HG02759 (cell line): ENCODE measurements at regions not wholly inside any gene's neighbourhood (a gene's known extent, or its start where the extent isn't known, plus 50 kb on each side); places are given as distances from the start of the nearest gene placed in this dataset.
"Not testable (repeated sequence)": the region's sequence is repeated elsewhere in the genome, so short reads cannot be mapped to it uniquely, and the experiment has no call there.

ENCODE experiments used
- ATAC-seq: cut with Tn5 transposase; IDR thresholded peaks from one replicate; pipeline ENCODE4 v1.9.1; 2021; ENCODE audit warnings: mild to moderate bottlenecking, moderate library complexity; ENCODE audit not compliant: unreplicated experiment

- ATAC-seq: not testable (repeated sequence)
Observed at GRCh38 chr2:111355823-111356511, 235.3 kb downstream of the BCL2L11 start.

GRCh38 chr2:111356512-111357031 is 235.9 kb downstream of the BCL2L11 start:
- not testable (repeated sequence) for ATAC-seq

GRCh38 chr2:111365986-111366640 is 245.4 kb downstream of the BCL2L11 start:
- ATAC-seq: not testable (repeated sequence)

GRCh38 chr2:111366641-111367029 is 245.9 kb downstream of the BCL2L11 start:
- ATAC-seq: not testable (repeated sequence)

GRCh38 chr2:111367080-111367479 is 246.4 kb downstream of the BCL2L11 start:
- ATAC-seq: not testable (repeated sequence)

GRCh38 chr2:111367871-111368270 is 247.2 kb downstream of the BCL2L11 start:
- not testable (repeated sequence) for ATAC-seq

- ATAC-seq: not testable (repeated sequence)
Observed at GRCh38 chr2:111368288-111368687, 247.6 kb downstream of the BCL2L11 start.

GRCh38 chr2:111373060-111373459 is 252.3 kb downstream of the BCL2L11 start:
- not testable (repeated sequence) for ATAC-seq

GRCh38 chr2:111373989-111374388 is 253.3 kb downstream of the BCL2L11 start:
- ATAC-seq: not testable (repeated sequence)

GRCh38 chr2:111374734-111375133 is 254.0 kb downstream of the BCL2L11 start:
- not testable (repeated sequence) for ATAC-seq

GRCh38 chr2:111375320-111375883 is 254.7 kb downstream of the BCL2L11 start:
- ATAC-seq: not testable (repeated sequence)

- not testable (repeated sequence) for ATAC-seq
Observed at GRCh38 chr2:111376272-111376970, 255.7 kb downstream of the BCL2L11 start.

- not testable (repeated sequence) for ATAC-seq
Observed at GRCh38 chr2:111376971-111377352, 256.2 kb downstream of the BCL2L11 start.

- not testable (repeated sequence) for ATAC-seq
Observed at GRCh38 chr2:111377386-111377959, 256.8 kb downstream of the BCL2L11 start.

GRCh38 chr2:111378348-111378747 is 257.6 kb downstream of the BCL2L11 start:
- ATAC-seq: not testable (repeated sequence)

GRCh38 chr2:111380733-111381439 is 260.2 kb downstream of the BCL2L11 start:
- ATAC-seq: not testable (repeated sequence)

GRCh38 chr2:111381530-111382306 is 261.0 kb downstream of the BCL2L11 start:
- ATAC-seq: not testable (repeated sequence)

GRCh38 chr2:111382507-111382906 is 261.8 kb downstream of the BCL2L11 start:
- not testable (repeated sequence) for ATAC-seq

- not testable (repeated sequence) for ATAC-seq
Observed at GRCh38 chr2:111383311-111383710, 262.6 kb downstream of the BCL2L11 start.
